ENCODE measurements at regions not wholly inside any gene's neighbourhood (a gene's known extent, or its start where the extent isn't known, plus 50 kb on each side); places are given as distances from the start of the nearest gene placed in this dataset.

DNA sequence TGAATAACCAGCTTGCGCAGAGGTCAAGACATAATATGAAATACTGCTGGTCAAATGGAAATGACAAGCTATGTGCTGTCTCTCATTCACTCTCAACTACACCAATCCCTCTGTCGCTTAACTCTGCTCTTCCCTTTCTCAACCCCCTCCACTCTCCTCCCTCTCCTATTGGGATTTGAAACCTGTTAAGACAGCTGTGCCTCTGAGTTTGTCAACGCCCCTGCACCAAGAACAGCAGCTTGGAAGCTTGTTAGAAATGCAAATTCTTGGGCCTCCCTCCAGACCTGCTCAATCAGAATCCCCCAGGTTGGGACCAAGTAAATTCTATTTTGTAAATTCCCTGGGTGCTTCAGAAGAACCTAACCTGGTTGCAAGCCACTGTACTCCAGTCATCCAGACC, 149.7 kb upstream of the ATP2B2 start:
- TF ChIP-seq, protein P1, sequence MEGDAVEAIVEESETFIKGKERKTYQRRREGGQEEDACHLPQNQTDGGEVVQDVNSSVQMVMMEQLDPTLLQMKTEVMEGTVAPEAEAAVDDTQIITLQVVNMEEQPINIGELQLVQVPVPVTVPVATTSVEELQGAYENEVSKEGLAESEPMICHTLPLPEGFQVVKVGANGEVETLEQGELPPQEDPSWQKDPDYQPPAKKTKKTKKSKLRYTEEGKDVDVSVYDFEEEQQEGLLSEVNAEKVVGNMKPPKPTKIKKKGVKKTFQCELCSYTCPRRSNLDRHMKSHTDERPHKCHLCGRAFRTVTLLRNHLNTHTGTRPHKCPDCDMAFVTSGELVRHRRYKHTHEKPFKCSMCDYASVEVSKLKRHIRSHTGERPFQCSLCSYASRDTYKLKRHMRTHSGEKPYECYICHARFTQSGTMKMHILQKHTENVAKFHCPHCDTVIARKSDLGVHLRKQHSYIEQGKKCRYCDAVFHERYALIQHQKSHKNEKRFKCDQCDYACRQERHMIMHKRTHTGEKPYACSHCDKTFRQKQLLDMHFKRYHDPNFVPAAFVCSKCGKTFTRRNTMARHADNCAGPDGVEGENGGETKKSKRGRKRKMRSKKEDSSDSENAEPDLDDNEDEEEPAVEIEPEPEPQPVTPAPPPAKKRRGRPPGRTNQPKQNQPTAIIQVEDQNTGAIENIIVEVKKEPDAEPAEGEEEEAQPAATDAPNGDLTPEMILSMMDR (IDR thresholded peaks at IDR 0.05) = no peak
- TF ChIP-seq POLR2A (IDR thresholded peaks at IDR 0.05) = no peak
